RWPE2 (cell line): ENCODE measurements at regions not wholly inside any gene's neighbourhood (a gene's known extent, or its start where the extent isn't known, plus 50 kb on each side); places are given as distances from the start of the nearest gene placed in this dataset.

Experiments
- ATAC-seq: fragments of 200-7000 bp; cut with Tn5 transposase; 3 replicates; pipeline ENCODE4 v1.9.1; 2021; ENCODE audit warnings: low read depth
- DNase-seq: peaks from one replicate; pipeline ENCODE4 v3.0.0-alpha.2; 2020; ENCODE audit warnings: low spot score
- H3K27ac ChIP-seq: fragments of 450-650 bp; 2 replicates; pipeline ENCODE4 v1.5.1; 2017; ENCODE audit warnings: mild to moderate bottlenecking; ENCODE audit not compliant: poor library complexity, severe bottlenecking
- H3K27me3 ChIP-seq: fragments of 250-450 bp; sonication (Bioruptor Pico); 2 replicates; pipeline ENCODE4 v1.5.1; 2021; ENCODE audit warnings: mild to moderate bottlenecking, moderate library complexity; ENCODE audit not compliant: insufficient read depth, poor library complexity, severe bottlenecking
- H3K36me3 ChIP-seq: fragments of 250-450 bp; sonication (Bioruptor Pico); 2 replicates; pipeline ENCODE4 v1.5.1; 2020; ENCODE audit warnings: low read depth, mild to moderate bottlenecking, moderate library complexity
- H3K4me1 ChIP-seq: fragments of 250-450 bp; sonication (Bioruptor Pico); 2 replicates; pipeline ENCODE4 v1.5.1; 2021; ENCODE audit warnings: mild to moderate bottlenecking, moderate library complexity; ENCODE audit not compliant: insufficient read depth, poor library complexity, severe bottlenecking
- H3K4me3 ChIP-seq: fragments of 250-450 bp; sonication (Bioruptor Pico); 2 replicates; pipeline ENCODE4 v1.5.1; 2021; ENCODE audit warnings: mild to moderate bottlenecking, moderate library complexity; ENCODE audit not compliant: severe bottlenecking
- H3K9me3 ChIP-seq: fragments of 250-450 bp; sonication (Bioruptor Pico); 2 replicates; pipeline ENCODE4 v1.5.1; 2021; ENCODE audit warnings: mild to moderate bottlenecking, moderate library complexity; ENCODE audit not compliant: severe bottlenecking
- CTCF ChIP-seq: fragments of 450-650 bp; IDR thresholded peaks from one replicate; pipeline ENCODE4 v1.5.1; 2017; ENCODE audit warnings: mild to moderate bottlenecking, moderate library complexity; ENCODE audit not compliant: poor library complexity, severe bottlenecking

- H3K36me3 ChIP-seq = no peaks in the 10 kb centered on the region
- DNase-seq (peak; percentile 89), ATAC-seq (peak; percentile 94)
- no peak for TF ChIP-seq CTCF
- no peaks in the 10 kb centered on the region for H3K27me3 ChIP-seq
- H3K27ac ChIP-seq = peak overlapping the region; percentile 15
- no peaks in the 10 kb centered on the region for H3K9me3 ChIP-seq
- peaks cover 24% of the 10 kb centered on the region for H3K4me1 ChIP-seq
- no peak overlapping the region for H3K4me3 ChIP-seq
Measured at GRCh38 chr15:67941648-67942310, 101.9 kb upstream of the RNU6-1 start.

GRCh38 chr15:67943475-67943874, 103.6 kb upstream of the RNU6-1 start:
- ATAC-seq = no peak
- no peaks in the 10 kb centered on the region for H3K27me3 ChIP-seq

GRCh38 chr15:67944010-67944641, 104.3 kb upstream of the RNU6-1 start:
- Histone ChIP-seq H3K27ac (no peak overlapping the region), H3K4me1 (peaks cover 28% of the 10 kb centered on the region), H3K27me3 (no peaks in the 10 kb centered on the region), H3K4me3 (no peak overlapping the region), H3K9me3 (no peaks in the 10 kb centered on the region), H3K36me3 (no peaks in the 10 kb centered on the region)
- TF ChIP-seq CTCF = no peak
- no peak for ATAC-seq
- no peak for DNase-seq

More at GRCh38 chr15:67943475-67943874, 103.6 kb upstream of the RNU6-1 start:
- Histone ChIP-seq H3K36me3 (no peaks in the 10 kb centered on the region), H3K4me1 (peaks cover 28% of the 10 kb centered on the region), H3K4me3 (no peak overlapping the region), H3K9me3 (no peaks in the 10 kb centered on the region), H3K27ac (no peak overlapping the region)
- TF ChIP-seq CTCF = no peak
- no peak for DNase-seq

- ATAC-seq (no peak), DNase-seq (no peak)
Measured at GRCh38 chr15:67945131-67945530, 105.3 kb upstream of the RNU6-1 start.

More at GRCh38 chr15:67945131-67945530, 105.3 kb upstream of the RNU6-1 start:
- Histone ChIP-seq H3K4me3 (no peak overlapping the region), H3K27me3 (no peaks in the 10 kb centered on the region), H3K9me3 (no peaks in the 10 kb centered on the region), H3K27ac (no peak overlapping the region), H3K4me1 (peaks cover 28% of the 10 kb centered on the region), H3K36me3 (no peaks in the 10 kb centered on the region)
- TF ChIP-seq CTCF = no peak
